Right atrium auricular region (tissue), 2 donors: ENCODE measurements at regions not wholly inside any gene's neighbourhood (a gene's known extent, or its start where the extent isn't known, plus 50 kb on each side); places are given as distances from the start of the nearest gene placed in this dataset.

Experiments
- DNase-seq: peaks from one replicate; pipeline ENCODE4 v3.0.0-alpha.2; 2019; ENCODE audit warnings: low spot score
- H3K27ac ChIP-seq, 2 donors: fragments of 200-600 bp; sonication (generic); 1 replicate in 1 of 2; 2 replicates in 1 of 2; pipeline ENCODE4 v1.5.1; 2016 to 2019
- H3K27me3 ChIP-seq, 2 donors: fragments of 200-600 bp; sonication (generic); one replicate each; pipeline versions ENCODE4 v1.5.1 to v1.6.0; 2017 to 2019
- H3K36me3 ChIP-seq: fragments of 200-600 bp; sonication (generic); one replicate; pipeline ENCODE4 v1.5.1; 2016
- H3K4me1 ChIP-seq, 2 donors: fragments of 200-600 bp; sonication (generic); one replicate each; pipeline versions ENCODE4 v1.5.1 to v1.6.0; 2017 to 2019
- H3K4me3 ChIP-seq, 2 donors: fragments of 200-600 bp; sonication (generic); 1 replicate in 1 of 2; 2 replicates in 1 of 2; pipeline ENCODE4 v1.5.1; 2017 to 2019; ENCODE audit warnings: mild to moderate bottlenecking in 1 of 2, moderate library complexity in 1 of 2
- H3K9me3 ChIP-seq, 2 donors: fragments of 200-600 bp; sonication (generic); one replicate each; pipeline ENCODE4 v1.5.1; 2019
- CTCF ChIP-seq, 2 donors: fragments of 200-600 bp; sonication (generic); IDR thresholded peaks; one replicate each; pipeline ENCODE4 v1.5.1; 2019; ENCODE audit warnings: antibody characterized with exemption in 2 of 2

GRCh38 chr17:73972901-73973300 lies 230.6 kb upstream of the RPL38 start:
- no peaks in the 10 kb centered on the region for H3K36me3 ChIP-seq
- H3K27me3 ChIP-seq: no peaks in the 10 kb centered on the region
- TF ChIP-seq CTCF (IDR thresholded peaks at IDR 0.05): no peak
- H3K9me3 ChIP-seq: no peaks in the 10 kb centered on the region
- H3K27ac ChIP-seq: no peak overlapping the region
- no peak for DNase-seq
- H3K4me1 ChIP-seq: peaks cover 0 to 4% of the 10 kb centered on the region in 2 donors
- no peak overlapping the region for H3K4me3 ChIP-seq

DNA sequence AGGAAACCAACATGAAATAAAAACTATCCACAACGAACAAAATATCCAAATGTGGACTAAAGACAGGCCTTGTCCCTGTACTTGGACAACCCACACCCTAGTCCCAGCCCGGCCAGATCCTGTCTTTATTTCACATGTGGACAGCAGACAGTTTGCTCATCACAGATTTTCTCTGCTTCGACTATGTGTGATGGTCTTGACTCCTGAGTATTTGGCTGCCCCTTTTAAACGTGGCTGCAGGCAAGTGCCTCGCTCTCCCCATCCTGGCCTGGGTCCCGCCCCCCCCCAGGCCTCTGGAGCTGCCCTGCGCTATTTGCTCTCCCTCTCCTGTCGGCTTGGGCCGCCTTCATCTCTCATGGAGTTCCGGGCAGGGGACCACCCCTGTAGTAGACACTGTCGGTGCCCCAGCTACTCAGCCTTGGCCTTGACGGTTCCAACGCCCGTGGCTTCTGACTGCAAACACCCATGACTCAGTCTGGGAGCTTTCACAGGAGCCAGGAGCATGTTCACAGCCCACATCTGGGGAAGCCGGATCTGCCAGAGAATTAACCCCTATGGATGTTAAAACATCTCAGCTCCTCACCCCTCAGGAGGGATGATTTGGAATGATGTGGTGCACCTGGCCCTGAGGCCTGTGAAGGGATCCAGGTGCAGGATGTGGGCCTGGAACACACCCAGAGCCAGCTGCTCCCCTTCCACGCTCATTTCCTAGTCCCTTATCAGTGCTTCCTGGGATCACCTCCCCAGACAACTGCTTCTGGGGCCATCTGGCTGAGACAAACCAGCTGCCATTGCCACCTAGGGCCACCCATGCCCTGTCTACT lies 229.7 kb upstream of the RPL38 start:
- TF ChIP-seq CTCF (IDR thresholded peaks at IDR 0.05): no peak
- no peaks in the 10 kb centered on the region for H3K9me3 ChIP-seq
- H3K4me3 ChIP-seq: no peak overlapping the region
- peaks cover 0 to 4% of the 10 kb centered on the region in 2 donors for H3K4me1 ChIP-seq
- no peaks in the 10 kb centered on the region for H3K36me3 ChIP-seq
- DNase-seq: no peak
- H3K27me3 ChIP-seq: no peaks in the 10 kb centered on the region
- H3K27ac ChIP-seq: no peak overlapping the region

DNA sequence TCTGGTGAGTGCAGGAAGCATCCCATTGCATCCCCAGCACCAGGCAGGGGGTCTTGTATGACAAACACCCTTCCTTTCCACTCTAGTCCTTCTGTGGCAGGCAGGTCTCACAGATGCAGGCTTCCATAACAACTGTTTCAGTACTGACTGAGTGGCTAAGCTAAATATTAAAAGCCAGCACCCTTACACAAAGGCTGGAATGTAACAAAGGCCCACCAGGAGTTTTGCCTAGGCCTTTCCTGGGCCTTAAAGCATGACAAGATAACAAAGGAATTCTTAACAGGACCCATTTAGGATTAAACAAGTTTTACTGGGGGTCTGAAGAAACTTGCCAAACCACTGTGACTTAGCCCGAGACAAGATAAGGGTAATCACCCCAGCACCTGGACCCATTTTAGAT lies 228.9 kb upstream of the RPL38 start:
- H3K4me1 ChIP-seq: peaks cover 0 to 4% of the 10 kb centered on the region in 2 donors
- no peaks in the 10 kb centered on the region for H3K9me3 ChIP-seq
- no peaks in the 10 kb centered on the region for H3K27me3 ChIP-seq
- no peaks in the 10 kb centered on the region for H3K36me3 ChIP-seq
- H3K27ac ChIP-seq: no peak overlapping the region
- TF ChIP-seq CTCF (IDR thresholded peaks at IDR 0.05): no peak
- DNase-seq: no peak
- H3K4me3 ChIP-seq: no peak overlapping the region

DNA sequence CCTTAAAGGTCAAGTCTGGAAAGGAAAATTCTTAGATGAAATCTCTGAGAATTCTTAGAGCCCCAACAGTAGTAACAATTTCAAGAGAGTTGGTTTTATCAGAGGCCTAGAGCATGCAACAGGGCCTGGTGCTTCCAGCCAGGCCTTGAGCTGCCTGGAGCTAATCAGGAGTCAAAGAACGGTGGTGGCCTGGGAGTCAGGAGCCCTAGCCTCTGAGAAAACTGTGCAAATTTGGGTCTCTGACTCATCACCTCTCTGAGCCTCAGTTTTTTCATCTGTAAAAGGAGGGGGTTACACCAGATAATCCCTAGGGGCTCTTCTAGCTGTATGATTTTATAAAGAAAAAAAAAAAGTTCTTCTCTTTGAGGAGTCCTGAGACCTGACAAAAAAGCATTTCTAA lies 227.3 kb upstream of the RPL38 start:
- no peak for TF ChIP-seq CTCF (IDR thresholded peaks at IDR 0.05)
- H3K27me3 ChIP-seq: no peaks in the 10 kb centered on the region
- H3K27ac ChIP-seq: no peak overlapping the region
- H3K9me3 ChIP-seq: no peaks in the 10 kb centered on the region
- H3K4me3 ChIP-seq: no peak overlapping the region
- H3K4me1 ChIP-seq: peaks cover 0 to 4% of the 10 kb centered on the region in 2 donors
- no peak for DNase-seq
- H3K36me3 ChIP-seq: no peaks in the 10 kb centered on the region

DNA sequence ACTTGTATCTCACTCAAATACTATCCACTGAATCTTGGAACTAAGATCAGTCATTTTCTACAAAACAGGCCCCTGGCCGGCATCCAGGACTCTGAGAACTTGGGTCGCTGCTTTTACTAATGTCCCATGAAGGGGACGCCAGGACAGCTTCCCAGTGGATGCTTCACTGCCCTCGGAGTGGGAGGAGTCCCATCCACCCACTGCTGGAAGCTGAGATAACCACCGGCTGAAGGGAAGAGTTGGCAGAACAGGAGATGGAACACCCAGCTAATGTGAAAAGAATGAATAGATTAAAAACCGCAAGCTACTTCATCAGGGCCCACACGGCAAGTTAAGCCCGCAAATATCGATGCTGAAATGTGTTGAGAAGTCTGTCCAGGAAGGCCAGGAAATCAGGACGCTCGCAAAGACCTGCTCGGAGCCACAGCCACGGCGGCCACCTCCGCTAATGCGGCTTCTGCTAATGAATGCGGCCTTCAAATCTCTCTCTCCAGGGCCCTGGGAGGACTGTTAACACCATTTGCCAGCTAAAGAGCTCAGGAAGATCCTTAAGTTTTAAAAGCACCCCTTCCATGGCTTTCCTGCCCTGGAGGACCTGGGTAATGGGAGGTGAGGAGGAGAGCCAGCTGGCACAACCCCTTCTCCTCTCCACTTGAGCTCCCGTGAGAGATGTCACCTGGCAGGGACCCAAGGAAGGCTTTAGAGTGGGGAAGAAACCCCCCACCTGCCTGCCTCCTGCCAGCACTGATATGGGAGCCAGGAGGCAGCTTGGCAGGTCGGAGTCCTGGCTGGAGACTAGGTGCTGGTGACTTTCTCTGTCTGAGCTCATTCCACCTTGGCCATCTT lies 226.6 kb upstream of the RPL38 start:
- DNase-seq: peak; percentile 60
- Histone ChIP-seq H3K9me3 (no peaks in the 10 kb centered on the region), H3K4me1 (peaks cover 0 to 4% of the 10 kb centered on the region in 2 donors), H3K4me3 (no peak overlapping the region), H3K36me3 (no peaks in the 10 kb centered on the region), H3K27me3 (no peaks in the 10 kb centered on the region), H3K27ac (no peak overlapping the region)
- TF ChIP-seq CTCF (IDR thresholded peaks at IDR 0.05): no peak
